HG03378 (cell line): ENCODE measurements at regions not wholly inside any gene's neighbourhood (a gene's known extent, or its start where the extent isn't known, plus 50 kb on each side); places are given as distances from the start of the nearest gene placed in this dataset.
"Not testable (repeated sequence)": the region's sequence is repeated elsewhere in the genome, so short reads cannot be mapped to it uniquely, and the experiment has no call there.

Experiments
- ATAC-seq: cut with Tn5 transposase; IDR thresholded peaks from one replicate; pipeline ENCODE4 v1.9.1; 2021; ENCODE audit warnings: mild to moderate bottlenecking, moderate library complexity; ENCODE audit not compliant: unreplicated experiment

DNA sequence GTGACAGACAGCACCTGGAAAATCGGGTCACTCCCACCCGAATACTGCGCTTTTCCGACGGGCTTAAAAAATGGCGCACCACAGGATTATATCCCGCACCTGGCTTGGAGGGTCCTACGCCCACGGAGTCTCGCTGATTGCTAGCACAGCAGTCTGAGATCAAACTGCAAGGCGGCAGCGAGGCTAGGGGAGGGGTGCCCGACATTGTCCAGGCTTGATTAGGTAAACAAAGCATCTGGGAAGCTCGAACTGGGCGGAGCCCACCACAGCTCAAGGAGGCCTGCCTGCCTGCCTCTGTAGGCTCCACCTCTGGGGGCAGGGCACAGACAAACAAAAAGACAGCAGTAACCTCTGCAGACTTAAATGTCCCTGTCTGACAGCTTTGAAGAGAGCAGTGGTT, 1370.0 kb downstream of the SUCLG1 start:
- ATAC-seq = not testable (repeated sequence)

DNA sequence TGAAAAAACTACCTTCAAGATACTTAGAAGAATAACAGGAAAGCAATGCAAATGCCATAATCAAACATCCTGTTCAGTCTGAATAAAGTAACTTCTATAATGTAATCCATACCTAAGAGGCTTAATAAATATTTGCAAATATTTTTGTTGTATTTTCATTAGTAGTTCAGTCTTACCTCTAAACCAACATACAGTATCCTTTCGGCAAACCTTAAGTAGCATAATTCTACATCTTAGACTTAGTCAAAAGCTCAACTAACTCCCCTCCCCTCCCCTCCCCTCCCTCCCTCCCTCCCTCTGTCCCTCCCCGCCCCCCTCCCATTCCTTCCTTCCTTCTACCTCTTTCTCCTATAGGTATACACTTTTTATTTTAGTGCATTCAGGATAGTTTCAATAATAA, 1373.2 kb downstream of the SUCLG1 start:
- ATAC-seq = no peak

DNA sequence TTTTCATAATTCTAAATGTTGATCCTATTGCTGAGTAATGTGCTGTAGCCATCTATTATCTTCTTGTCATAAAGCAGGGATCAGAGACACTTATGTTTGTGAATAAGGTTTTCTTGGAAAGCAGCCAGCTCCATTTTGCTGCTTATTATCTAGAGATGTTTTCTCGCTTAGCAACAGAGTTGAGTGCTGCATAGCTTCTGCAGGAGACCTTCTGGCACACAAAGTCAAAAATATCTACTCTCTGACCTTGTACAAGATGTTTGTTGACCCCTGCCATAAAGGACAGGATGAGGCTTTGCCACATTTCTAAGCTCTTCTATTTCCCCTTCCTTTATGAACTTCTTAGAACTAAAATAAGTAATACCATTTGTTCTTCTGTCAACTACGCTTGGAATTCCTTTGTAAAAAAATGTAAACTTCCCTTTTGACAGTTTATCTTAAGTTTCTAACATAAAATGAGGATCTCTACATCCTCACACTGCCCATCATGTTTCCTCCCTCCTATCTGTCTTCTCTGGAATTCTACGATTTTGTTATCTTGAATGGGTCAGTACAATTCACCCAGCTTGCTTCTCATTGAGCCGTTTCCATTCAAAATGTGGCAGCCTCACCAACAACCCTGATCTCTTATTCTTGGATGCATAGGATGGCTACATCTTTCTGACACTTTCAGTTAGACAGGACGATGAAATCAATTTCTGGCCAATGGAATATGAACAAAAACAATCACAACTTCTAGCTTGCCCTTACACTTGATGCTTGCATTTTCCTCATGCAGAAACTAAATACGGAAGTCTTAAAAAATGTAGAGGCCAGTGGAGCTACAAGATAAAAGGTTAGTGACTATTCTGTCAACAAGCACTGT, 1377.0 kb downstream of the SUCLG1 start:
- ATAC-seq = no peak

DNA sequence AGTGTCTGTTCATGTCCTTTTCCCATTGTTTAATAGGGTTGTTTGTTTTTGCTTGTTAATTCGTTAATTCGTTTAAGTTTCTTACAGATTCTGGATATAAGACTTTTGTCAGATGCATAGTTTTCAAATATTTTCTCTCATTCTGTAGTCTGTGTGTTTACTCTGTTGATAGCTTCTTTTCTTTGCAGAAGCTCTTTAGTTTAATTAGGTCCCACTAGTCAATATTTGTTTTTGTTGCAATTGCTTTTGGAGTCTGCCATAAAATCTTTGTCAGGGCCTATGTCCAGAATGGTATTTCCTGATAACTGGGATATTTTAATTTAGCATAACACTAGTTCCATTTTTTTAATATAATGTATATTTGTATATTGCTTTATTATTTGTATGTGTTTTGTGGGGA, 1380.1 kb downstream of the SUCLG1 start:
- ATAC-seq = no peak

DNA sequence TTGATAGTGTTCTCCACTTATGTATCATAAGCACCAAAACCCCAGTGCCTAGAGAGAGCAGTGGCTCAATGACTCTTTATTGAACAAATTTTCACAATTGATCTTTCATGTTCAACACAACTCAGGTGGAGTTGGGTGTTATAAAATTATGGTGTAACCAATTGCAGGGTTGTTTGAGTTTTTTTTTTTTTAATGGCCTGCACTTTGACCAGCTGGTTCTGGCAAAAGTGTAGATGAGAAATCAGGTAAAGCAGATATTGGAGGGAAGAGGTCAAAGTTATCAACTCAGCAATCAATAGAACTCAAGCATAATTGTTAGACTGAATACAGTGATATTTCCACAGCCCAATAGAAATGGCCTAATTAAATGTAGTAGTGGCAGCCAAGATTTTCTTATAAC, 1386.3 kb downstream of the SUCLG1 start:
- no peak for ATAC-seq

DNA sequence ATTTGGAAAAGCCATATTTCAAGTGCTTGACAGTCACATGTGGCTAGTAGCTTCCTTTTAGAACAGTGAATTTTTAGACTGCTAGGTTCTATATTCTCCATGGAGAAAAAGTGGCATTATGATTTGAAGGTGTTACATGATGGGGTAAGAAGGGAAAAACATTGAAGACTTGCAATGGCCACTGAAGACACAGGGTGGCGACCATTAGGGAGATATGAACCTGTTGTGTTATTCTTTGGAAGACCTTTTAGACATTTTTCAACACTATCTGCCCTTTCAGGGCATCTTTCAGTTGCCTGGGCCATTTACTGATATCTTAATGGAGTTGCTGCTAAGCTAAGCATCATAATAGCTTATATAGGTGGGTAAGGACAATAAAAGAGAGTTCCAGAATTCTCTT, 1387.2 kb downstream of the SUCLG1 start:
- no peak for ATAC-seq

DNA sequence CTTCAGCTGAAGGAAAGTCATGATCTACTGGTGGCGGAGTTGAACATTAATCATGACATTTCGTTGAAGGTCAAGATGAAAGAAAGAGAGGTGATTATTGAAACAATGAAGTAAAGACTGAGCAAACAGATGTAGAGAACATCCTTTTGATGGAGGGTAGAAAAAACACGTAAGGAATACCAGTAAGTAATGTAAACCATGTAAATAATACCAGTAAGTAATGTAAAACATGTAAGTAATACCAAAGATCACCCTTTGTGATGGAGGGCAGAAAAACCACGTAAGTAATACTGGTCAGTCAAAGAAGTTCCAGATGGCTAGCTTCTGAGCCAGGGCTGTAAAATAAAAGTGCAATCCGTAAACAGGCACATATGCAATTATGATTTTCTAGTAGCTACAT, 1387.7 kb downstream of the SUCLG1 start:
- ATAC-seq = no peak

DNA sequence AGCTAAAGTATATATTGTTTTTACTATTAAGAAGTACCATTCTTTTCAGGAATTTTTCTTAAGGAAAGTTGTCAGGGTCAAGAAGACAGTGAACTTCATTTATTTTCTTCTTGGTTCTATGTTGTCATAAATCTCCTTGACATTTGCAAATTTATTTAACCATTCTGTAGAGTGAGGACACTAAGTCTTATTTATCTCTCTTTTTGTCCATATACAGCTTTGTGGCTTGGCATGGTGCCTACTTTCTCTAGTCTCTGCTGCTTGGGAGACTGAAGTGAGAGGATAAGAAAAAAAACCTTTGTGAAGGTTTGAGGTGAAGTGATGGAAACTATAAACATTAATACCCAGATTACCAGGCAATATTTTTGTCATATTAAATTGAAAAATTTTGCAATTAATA, 1389.4 kb downstream of the SUCLG1 start:
- no peak for ATAC-seq

DNA sequence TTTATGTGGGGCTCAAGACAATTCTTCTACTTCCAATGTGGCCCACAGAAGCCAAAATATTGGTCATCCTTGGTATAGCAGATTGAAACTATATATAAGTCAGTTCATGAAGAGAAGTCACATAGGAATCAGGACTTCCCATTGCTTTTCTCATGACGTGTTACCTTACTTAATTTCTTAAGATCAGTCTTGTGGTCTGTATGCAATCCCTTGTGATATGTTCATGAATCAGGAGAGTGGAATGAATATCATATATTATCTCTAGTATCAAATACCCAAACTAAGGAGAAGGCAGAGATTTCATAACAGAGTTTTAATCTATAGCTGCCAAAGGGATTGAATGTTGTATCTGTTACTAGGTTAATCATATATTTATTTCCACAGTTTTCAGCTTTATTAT, 1390.4 kb downstream of the SUCLG1 start:
- no peak for ATAC-seq

DNA sequence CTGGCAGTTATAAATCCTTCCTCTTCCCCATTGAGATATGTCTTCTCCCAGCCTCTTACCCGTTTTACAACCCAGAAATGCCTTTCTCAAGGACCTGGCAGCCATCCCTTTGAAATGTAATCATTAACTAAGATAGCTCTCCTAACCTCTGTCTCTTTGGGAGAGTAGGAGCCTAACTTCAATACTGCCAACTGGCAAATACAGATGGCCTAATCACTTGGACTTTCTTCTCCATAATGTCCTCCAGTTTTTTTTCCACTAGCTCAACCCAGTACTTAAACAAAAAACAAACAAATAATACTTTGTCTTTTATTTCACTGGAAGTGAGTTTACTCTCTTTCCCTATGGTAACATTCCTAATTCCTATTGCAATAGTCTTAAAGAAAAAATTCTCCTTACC, 1391.1 kb downstream of the SUCLG1 start:
- ATAC-seq = no peak

DNA sequence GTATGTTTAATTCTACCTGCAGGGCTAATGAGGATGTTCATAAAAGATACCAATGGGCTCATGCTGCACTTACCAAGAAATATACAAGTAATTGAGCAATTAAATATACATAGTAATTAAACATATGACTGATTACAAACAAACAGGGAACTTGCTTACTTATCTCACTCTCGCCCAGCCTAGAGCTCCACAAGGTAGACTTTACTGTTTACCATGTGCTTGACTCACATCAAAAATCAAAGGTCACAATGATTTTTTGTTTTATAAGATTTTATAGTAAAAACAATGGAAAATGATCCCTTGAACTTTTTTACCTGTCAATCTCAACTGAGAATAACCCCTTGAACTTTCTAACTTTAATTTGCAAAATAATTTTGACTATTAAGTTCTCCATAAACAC, 1395.1 kb downstream of the SUCLG1 start:
- ATAC-seq = no peak

DNA sequence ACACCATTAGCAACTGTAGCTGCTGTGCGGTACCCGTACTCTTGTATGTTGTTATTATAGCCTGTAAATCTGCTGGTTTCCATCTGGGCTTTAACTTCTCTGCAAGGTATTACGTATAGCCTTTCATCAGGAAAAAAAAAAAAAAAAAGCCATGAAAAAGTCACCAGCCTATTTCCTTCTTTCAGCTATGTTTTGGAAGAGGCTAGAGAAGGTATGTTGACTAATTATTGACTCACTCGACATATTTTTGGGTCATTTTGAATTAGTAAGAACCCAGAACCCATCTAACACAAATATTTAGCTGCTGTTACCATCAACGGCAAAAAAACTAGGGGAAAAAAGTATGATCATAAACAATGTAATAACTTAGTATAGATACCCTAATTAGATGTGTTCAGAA, 1395.6 kb downstream of the SUCLG1 start:
- no peak for ATAC-seq

DNA sequence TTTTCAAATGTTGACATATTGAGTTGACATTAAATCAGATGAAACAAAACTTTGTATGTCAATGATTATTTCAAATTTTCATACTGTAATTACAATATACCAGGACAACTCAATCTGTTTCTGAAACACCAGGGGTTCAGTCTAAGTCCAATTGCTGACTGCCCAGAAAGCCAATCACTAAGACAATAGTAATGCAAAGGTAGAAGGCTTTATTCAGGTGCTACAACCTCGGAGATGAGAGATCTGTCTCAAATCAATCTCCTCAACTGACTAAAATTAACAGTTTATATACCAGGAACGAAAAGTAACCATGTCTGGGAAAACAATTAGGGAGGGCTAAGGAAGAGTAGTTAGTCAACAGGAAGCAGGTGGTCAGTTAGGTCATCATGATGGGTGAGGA, 1400.4 kb downstream of the SUCLG1 start:
- ATAC-seq = no peak

DNA sequence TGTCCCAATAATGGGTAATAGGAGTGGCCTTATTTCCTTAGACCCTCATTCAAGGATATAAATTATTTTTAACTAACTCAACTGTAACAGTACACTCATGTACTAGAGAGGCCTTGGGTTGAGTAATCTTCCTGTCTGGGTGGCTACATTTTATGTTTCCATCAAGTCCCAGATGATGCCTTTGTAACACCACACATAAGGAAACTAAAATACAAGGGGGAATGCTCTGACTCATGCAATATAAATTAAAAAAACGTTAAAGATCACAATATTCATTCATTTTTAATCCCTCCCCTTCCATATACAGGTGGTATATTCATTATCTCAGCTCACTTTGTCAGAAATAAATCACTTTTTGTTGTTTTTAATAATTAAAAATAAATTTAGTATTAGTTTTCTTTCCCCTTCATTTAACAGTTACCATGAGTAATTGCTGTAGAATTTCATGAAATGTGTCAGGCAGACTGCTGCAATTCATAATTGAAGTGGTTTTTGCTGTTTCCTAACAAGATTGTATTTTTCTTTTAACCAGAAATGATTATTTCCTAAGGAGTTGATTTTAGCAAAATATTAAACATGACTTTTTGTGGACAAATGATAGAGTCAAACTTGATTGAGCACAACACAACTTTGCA, 1403.6 kb downstream of the SUCLG1 start:
- ATAC-seq = no peak

DNA sequence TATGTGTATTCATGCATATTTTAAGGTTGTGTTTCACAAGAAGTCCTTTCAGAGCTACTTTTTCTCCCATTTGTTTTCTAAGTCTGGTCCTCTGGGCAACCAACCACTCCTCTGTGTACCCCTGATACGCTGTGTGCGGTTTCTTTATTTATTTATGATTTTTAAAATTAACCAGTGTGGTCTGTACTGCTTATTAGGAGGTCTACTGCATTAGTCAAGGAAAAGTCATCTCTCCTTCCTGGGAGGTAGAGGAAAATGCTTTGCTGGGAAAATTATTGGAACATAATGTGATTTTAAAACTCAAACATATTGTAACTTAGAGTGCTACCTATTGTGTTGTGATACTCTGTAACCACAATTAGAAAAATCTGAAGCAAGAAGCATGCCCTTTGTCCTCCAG, 1404.3 kb downstream of the SUCLG1 start:
- no peak for ATAC-seq

DNA sequence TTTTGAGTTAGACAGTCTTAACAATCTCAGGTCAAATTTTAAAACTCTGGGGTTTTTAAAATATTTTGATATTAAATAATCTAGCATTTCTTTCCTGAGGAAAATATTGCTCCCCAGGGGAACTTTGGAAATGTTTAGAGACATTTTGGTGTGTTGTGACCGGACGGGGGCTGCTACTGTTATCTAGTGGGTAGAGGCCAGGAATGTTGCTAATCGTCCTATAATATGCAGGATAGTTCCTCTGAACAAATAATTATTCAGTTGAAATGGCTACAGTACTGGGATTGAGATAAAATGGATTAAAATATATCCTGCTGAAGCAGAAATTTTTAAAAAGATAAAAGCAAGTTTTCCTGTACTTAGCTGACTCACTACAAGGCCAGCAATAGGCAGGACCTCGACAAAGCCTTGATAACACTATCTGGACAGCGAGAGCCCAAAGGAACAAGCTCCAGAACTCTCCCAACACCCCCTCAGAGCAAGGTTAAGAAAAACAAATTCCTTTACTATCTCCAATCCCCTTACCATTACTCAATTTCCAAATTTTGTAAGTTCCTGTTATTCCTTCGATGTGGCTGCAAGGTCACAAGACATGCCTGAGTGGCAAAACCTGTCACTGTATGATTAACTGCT, 1407.4 kb downstream of the SUCLG1 start:
- no peak for ATAC-seq

DNA sequence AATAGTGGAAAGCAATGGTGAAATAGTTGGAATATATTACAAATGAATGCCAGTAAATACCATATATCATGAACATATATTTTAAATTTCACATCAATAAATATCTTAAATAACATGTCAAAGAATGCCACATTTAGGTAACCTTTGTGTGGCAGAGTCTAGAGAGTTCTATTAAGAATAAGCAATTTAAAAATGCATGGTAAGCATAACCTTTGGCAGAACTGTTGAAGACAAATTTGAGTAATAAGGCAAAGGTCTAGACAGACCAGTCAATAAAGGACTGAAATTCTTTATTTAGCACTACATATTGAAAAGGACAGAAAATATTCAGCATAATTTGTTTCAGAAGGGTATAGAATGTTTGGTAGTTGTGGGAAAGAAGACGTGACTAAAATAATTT, 1417.0 kb downstream of the SUCLG1 start:
- ATAC-seq = no peak

DNA sequence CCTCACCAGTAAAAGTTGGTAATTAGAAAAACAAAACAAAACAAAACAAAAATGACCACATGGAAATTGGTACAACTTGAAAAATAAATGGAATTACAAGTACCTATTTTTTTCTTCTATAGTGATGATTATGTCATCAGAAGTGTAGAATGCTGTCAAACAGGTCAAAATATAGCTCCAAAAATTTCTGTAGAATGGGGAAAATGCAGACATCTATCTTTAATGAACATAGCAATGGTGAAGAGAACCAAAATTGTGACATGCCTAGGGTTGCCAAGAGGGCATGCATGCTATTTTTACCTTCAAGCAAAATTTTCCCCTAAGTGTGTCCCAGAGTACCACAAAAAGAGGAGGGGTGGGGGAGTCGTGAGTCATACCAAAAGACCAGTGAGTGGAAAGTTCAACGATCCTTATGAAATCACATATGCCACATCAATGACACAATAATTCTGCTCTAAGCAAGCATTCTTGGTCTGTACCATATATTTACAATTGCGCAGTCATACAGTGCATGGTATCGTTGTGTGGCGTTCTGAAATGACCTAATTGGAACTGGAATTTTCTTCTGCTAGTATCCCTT, 1436.4 kb downstream of the SUCLG1 start:
- no peak for ATAC-seq

DNA sequence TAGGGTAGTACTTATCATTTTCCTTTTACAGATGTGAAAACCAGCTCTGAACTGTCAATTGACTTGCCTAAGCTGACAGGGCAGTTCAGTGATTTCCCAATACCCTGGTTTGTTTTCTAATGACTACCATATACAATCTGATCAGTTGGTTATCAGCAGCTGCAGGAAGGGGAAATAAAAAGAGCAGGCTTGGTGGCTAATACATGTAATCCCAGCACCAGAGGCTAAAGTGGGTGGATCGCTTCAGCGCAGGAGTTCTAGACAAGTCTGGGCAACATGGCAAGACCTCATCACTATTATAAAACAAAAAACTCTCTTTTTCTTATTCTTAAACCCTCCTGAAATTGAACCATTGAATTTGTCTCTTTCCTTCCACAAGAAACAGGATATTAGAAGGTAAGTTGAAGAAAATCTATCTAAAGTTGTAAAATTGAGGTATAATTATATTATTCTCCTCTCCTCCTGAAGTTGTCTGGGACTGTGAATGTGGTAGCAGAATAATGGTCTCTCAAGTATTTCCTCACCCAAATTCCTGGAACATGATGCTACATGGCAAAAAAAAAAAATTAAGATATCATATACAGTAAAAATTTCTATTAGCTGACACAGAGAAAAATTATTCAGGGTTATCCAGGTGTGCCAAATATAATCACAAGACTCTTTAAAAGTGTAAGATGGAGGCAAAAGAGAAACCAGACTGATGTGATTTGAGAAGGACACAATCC, 1441.6 kb downstream of the SUCLG1 start:
- no peak for ATAC-seq

DNA sequence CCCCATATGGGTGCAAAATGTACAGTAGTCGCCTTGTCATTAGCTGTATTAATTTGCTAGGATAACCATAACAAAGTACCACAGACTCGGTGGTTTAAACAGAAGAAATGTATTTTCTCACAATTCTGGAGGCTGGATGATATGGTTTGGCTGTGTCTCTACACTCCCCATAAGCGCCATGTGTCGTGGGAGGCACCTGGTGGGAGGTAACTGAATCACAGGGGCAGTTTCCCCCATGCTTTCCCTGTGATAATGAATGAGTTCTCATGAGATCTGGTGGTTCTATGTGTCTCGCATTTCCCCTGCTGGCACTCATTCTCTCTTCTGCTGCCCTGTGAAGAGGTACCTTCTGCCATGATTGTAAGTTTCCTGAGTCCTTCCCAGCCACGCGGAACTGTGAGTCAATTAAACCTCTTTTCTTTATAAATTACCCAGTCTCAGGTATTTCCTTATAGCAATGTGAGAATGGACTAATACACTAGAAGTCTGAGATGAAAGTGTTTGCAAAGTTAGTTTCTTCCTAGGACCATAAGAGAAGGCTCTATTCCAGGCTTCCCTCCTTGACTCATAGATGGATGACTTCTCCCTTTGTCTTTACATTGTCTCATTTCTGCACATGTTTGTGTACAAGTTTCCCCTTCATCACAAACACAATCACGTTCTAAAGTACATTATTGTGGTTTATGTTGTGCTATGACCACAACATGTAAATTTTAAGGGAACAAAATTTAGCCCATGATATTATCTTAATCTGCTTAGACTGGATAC, 1442.6 kb downstream of the SUCLG1 start:
- no peak for ATAC-seq
